ENCODE measurements at regions not wholly inside any gene's neighbourhood (a gene's known extent, or its start where the extent isn't known, plus 50 kb on each side); places are given as distances from the start of the nearest gene placed in this dataset.

DNA sequence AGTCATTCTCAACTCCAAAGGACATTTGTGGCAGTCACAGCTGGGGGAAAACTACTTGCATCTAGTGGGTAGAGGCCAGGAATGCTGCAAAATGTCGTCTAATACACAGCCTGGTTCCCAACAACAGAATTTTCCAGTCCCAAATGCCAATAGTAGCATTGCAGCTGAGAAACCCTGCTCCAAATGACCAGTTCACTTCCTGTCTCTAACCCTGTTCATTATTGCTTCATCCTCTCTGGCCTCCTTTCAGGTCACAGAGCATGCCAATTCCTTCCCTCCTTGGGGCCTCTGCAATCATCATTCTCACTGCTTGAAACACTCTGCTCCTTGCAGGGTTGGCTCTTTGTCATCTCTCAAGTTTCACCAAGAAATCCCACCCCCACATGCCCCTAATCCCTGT is 139.1 kb downstream of the IRS1 start:
- TF ChIP-seq POLR2AphosphoS5 (IDR thresholded peaks at IDR 0.05; ENCODE audit: low read depth, low read length) (no peak), POLR2A (IDR thresholded peaks at IDR 0.05; ENCODE audit: low read depth, low read length) (no peak), TAF1 (IDR thresholded peaks at IDR 0.05; ENCODE audit: borderline replicate concordance, low read depth, low read length) (no peak)

All from GM12892 (cell line).